HEK293 (cell line): ENCODE measurements at regions not wholly inside any gene's neighbourhood (a gene's known extent, or its start where the extent isn't known, plus 50 kb on each side); places are given as distances from the start of the nearest gene placed in this dataset.

Experiments used
- CTCF ChIP-seq: fragments of 450-650 bp; formaldehyde crosslinking; IDR thresholded peaks from 2 replicates; pipeline ENCODE4 v1.5.1; 2016; ENCODE audit warnings: missing biosample characterization, missing genetic modification characterization
- ELK4 ChIP-seq: IDR thresholded peaks from 2 replicates; pipeline ENCODE4 v1.6.1; 2011; ENCODE audit warnings: mild to moderate bottlenecking, low read depth, low read length, borderline replicate concordance
- PBX3 ChIP-seq: sonication (generic); formaldehyde crosslinking; IDR thresholded peaks from 2 replicates; pipeline ENCODE4 v1.8.1; 2022; ENCODE audit warnings: mild to moderate bottlenecking, moderate library complexity, missing genetic modification reagents
- REST ChIP-seq: fragments of 450-650 bp; formaldehyde crosslinking; IDR thresholded peaks from 2 replicates; pipeline ENCODE4 v1.5.1; 2016; ENCODE audit warnings: missing biosample characterization, missing genetic modification characterization
- ZNF114 ChIP-seq: fragments of 450-650 bp; formaldehyde crosslinking; IDR thresholded peaks from 2 replicates; pipeline ENCODE4 v1.5.0; 2017; ENCODE audit warnings: missing biosample characterization, missing genetic modification characterization
- ZNF24 ChIP-seq: fragments of 450-650 bp; formaldehyde crosslinking; IDR thresholded peaks from 2 replicates; pipeline ENCODE4 v1.5.1; 2016; ENCODE audit warnings: missing biosample characterization, missing genetic modification characterization
- ZNF398 ChIP-seq: fragments of 450-650 bp; formaldehyde crosslinking; IDR thresholded peaks from 2 replicates; pipeline ENCODE4 v1.5.1; 2017; ENCODE audit warnings: missing biosample characterization, missing genetic modification characterization
- ZNF416 ChIP-seq: fragments of 450-650 bp; formaldehyde crosslinking; IDR thresholded peaks from 2 replicates; pipeline ENCODE4 v1.5.1; 2016; ENCODE audit warnings: missing biosample characterization, missing genetic modification characterization
- ZNF76 ChIP-seq: fragments of 450-650 bp; formaldehyde crosslinking; IDR thresholded peaks from 2 replicates; pipeline ENCODE4; 2016; ENCODE audit warnings: low read depth, missing biosample characterization, missing genetic modification characterization, borderline replicate concordance
- ZNF776 ChIP-seq: fragments of 450-650 bp; formaldehyde crosslinking; IDR thresholded peaks from 2 replicates; pipeline ENCODE4 v1.5.0; 2017; ENCODE audit warnings: missing biosample characterization, missing genetic modification characterization, borderline replicate concordance
- ZNF777 ChIP-seq: fragments of 450-650 bp; formaldehyde crosslinking; IDR thresholded peaks from 2 replicates; pipeline ENCODE4 v1.5.1; 2017; ENCODE audit warnings: missing biosample characterization, missing genetic modification characterization, borderline replicate concordance
- ZSCAN5A ChIP-seq: fragments of 450-650 bp; formaldehyde crosslinking; IDR thresholded peaks from 2 replicates; pipeline ENCODE4 v1.5.1; 2016; ENCODE audit warnings: missing biosample characterization, missing genetic modification characterization

GRCh38 chr10:128612631-128613030 lies 486.4 kb upstream of the MKI67 start:
- no peak for TF ChIP-seq PBX3
- no peak for TF ChIP-seq ZNF776 (tag by site-specific recombination)
- no peak for TF ChIP-seq ZNF398
- no peak for TF ChIP-seq ZNF777 (tag by site-specific recombination)
- no peak for TF ChIP-seq ZNF76 (tag by site-specific recombination)
- no peak for TF ChIP-seq CTCF (tag by site-specific recombination)
- TF ChIP-seq ZNF416: no peak
- TF ChIP-seq ZNF114: no peak
- no peak for TF ChIP-seq ZNF24 (tag by site-specific recombination)
- TF ChIP-seq ZSCAN5A (tag by site-specific recombination): no peak
- no peak for TF ChIP-seq REST (tag by site-specific recombination)
- no peak for TF ChIP-seq ELK4
